DOHH2 (cell line): ENCODE measurements at regions not wholly inside any gene's neighbourhood (a gene's known extent, or its start where the extent isn't known, plus 50 kb on each side); places are given as distances from the start of the nearest gene placed in this dataset.

Experiments
- H3F3A ChIP-seq: fragments of 200-600 bp; sonication (generic), shearing (Covaris generic); 2 replicates; pipeline ENCODE4 v1.6.0; 2016; ENCODE audit warnings: antibody characterized with exemption, mild to moderate bottlenecking; ENCODE audit not compliant: control insufficient read depth, insufficient read depth
- H3K27ac ChIP-seq: fragments of 200-600 bp; sonication (generic); 2 replicates; pipeline ENCODE4 v1.5.1; 2014; ENCODE audit warnings: low read depth, mild to moderate bottlenecking, low read length, moderate library complexity
- H3K27me3 ChIP-seq: fragments of 200-600 bp; sonication (generic); 2 replicates; pipeline ENCODE4 v1.6.1; 2014; ENCODE audit warnings: mild to moderate bottlenecking, low read length, mixed read lengths; ENCODE audit not compliant: control insufficient read depth
- H3K36me3 ChIP-seq: fragments of 200-600 bp; sonication (generic); 2 replicates; pipeline ENCODE4 v1.6.1; 2014; ENCODE audit warnings: mild to moderate bottlenecking, low read length, moderate library complexity, mixed read lengths; ENCODE audit not compliant: control insufficient read depth
- H3K4me1 ChIP-seq: fragments of 200-600 bp; sonication (generic); 2 replicates; pipeline ENCODE4 v1.6.1; 2014; ENCODE audit warnings: mild to moderate bottlenecking, low read length, mixed read lengths; ENCODE audit not compliant: control insufficient read depth
- H3K4me2 ChIP-seq: fragments of 200-600 bp; sonication (generic); 2 replicates; pipeline ENCODE4 v1.6.0; 2014; ENCODE audit warnings: mild to moderate bottlenecking, low read length, moderate library complexity
- H3K4me3 ChIP-seq: fragments of 200-600 bp; sonication (generic); 2 replicates; pipeline ENCODE4 v1.5.1; 2014; ENCODE audit warnings: mild to moderate bottlenecking, low read length, mixed read lengths
- H3K79me2 ChIP-seq: fragments of 200-600 bp; sonication (generic); 2 replicates; pipeline ENCODE4 v1.6.1; 2014; ENCODE audit warnings: mild to moderate bottlenecking, low read length, mixed read lengths; ENCODE audit not compliant: control insufficient read depth
- H3K9me2 ChIP-seq: fragments of 200-600 bp; sonication (generic); replicated peaks from 2 replicates; pipeline ENCODE4 v1.6.1; 2014; ENCODE audit warnings: mild to moderate bottlenecking, low read length, mixed read lengths; ENCODE audit not compliant: control insufficient read depth
- H3K9me3 ChIP-seq: fragments of 200-600 bp; sonication (generic); 2 replicates; pipeline ENCODE4 v1.6.1; 2014; ENCODE audit warnings: antibody characterized with exemption, low read length, mixed read lengths; ENCODE audit not compliant: control insufficient read depth, insufficient read depth
- H4K20me1 ChIP-seq: fragments of 200-600 bp; sonication (generic); 2 replicates; pipeline ENCODE4 v1.6.0; 2014; ENCODE audit warnings: low read depth, mild to moderate bottlenecking, antibody characterized with exemption, low read length, moderate library complexity; ENCODE audit not compliant: control insufficient read depth, insufficient read depth
- EZH2phosphoT487 ChIP-seq: fragments of 200-600 bp; sonication (generic); IDR thresholded peaks from 2 replicates; pipeline ENCODE4 v1.6.1; 2017; ENCODE audit warnings: borderline replicate concordance, mild to moderate bottlenecking, antibody characterized with exemption, low read length, moderate library complexity, mixed read lengths
- TF ChIP-seq, protein P1 (sequence below): fragments of 200-600 bp; sonication (generic); IDR thresholded peaks from one replicate; pipeline ENCODE4 v1.5.1; 2014; ENCODE audit warnings: antibody characterized with exemption, mild to moderate bottlenecking, low read depth, low read length; ENCODE audit not compliant: poor library complexity, severe bottlenecking

DNA sequence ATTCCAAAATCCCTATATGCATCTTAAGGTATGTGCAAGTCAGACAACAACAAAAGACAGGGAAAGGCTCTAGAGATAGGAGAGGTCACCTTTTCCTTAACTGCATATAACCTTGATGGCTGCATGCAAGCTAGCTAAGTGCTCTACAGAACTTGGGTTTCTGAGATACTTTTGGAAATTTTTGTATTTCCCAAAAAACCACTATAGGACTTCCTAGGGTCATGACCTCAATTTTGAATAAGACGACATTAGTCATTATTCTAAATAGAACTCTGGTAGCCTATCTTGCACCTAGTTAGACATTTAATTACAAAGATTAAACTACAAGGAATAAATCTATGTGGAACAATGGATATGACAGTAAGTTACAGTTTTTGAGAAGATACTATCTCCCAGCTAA is 309.3 kb downstream of the BCAT1 start:
- H3K79me2 ChIP-seq = no peaks in the 10 kb centered on the region
- H3K4me1 ChIP-seq = no peaks in the 10 kb centered on the region
- no peak overlapping the region for H3K4me2 ChIP-seq
- TF ChIP-seq, protein P1, sequence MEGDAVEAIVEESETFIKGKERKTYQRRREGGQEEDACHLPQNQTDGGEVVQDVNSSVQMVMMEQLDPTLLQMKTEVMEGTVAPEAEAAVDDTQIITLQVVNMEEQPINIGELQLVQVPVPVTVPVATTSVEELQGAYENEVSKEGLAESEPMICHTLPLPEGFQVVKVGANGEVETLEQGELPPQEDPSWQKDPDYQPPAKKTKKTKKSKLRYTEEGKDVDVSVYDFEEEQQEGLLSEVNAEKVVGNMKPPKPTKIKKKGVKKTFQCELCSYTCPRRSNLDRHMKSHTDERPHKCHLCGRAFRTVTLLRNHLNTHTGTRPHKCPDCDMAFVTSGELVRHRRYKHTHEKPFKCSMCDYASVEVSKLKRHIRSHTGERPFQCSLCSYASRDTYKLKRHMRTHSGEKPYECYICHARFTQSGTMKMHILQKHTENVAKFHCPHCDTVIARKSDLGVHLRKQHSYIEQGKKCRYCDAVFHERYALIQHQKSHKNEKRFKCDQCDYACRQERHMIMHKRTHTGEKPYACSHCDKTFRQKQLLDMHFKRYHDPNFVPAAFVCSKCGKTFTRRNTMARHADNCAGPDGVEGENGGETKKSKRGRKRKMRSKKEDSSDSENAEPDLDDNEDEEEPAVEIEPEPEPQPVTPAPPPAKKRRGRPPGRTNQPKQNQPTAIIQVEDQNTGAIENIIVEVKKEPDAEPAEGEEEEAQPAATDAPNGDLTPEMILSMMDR = no peak
- no peak for TF ChIP-seq EZH2phosphoT487
- H3K27me3 ChIP-seq = peaks cover 6% of the 10 kb centered on the region
- no peaks in the 10 kb centered on the region for H4K20me1 ChIP-seq
- H3F3A ChIP-seq = no peaks in the 10 kb centered on the region
- no peaks in the 10 kb centered on the region for H3K9me2 ChIP-seq
- no peaks in the 10 kb centered on the region for H3K9me3 ChIP-seq
- no peaks in the 10 kb centered on the region for H3K36me3 ChIP-seq
- no peak overlapping the region for H3K27ac ChIP-seq
- no peak overlapping the region for H3K4me3 ChIP-seq

DNA sequence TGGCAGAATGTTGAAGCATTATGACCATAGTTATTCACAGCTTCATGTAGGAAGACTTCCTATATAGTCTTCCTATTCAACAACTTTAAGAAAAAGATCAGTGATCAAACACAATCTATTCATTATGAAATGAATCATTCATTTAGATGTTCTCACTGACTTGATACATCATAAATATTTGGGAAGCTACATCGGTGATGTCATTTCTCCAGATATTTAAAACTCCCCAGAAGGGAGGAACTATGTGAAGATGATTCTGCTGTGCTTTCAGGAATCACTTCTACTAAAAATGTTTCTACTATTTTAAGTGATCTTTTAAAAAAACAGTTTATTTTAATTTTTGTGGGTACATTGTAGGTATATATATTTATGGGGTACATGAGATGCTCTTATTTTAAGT is 316.4 kb downstream of the BCAT1 start:
- Histone ChIP-seq H3F3A (no peaks in the 10 kb centered on the region), H3K36me3 (no peaks in the 10 kb centered on the region), H4K20me1 (no peaks in the 10 kb centered on the region), H3K4me2 (no peak overlapping the region), H3K9me3 (no peaks in the 10 kb centered on the region), H3K79me2 (no peaks in the 10 kb centered on the region), H3K4me3 (no peak overlapping the region), H3K4me1 (no peaks in the 10 kb centered on the region), H3K27ac (no peak overlapping the region), H3K27me3 (peaks cover 8% of the 10 kb centered on the region), H3K9me2 (no peaks in the 10 kb centered on the region)
- TF ChIP-seq EZH2phosphoT487 = no peak

DNA sequence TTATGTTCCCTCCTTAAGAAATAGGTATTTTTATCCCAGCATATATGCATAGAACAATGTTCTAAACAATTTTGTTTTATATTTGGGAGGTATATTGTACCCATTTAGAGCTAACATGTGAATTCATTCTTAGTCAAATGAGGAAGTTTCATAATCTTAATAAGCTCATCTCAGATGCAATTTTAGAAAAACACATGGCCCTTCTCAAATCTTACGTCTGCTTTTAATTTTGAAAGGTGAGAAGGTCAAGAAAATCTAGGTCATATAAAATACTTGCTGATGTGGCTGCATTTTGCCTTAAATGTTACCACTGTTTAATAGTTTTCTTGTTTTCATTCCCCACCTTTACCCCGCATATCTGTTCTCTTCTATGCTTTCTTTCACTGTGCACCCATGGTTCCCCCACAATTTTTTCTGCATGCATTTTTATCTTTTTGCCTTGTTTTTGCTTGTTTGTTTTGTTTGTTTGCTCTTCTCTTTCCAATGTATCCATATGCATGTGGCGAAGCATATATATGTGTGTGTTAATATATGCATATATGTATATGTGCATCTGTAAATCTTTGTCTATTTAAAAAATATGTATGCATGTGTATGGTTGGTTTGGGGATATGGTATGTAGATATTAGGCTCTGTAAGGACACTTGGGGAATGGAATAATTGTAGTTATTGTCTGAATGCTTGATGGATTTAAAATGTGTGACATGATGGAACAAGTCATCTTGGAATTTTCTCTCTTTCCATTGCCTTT is 317.1 kb downstream of the BCAT1 start:
- TF ChIP-seq, protein P1 = no peak
- TF ChIP-seq EZH2phosphoT487 = no peak
- Histone ChIP-seq H3K4me2 (no peak overlapping the region), H3K9me3 (no peaks in the 10 kb centered on the region), H3K27ac (no peak overlapping the region), H3K9me2 (no peaks in the 10 kb centered on the region), H3K27me3 (peaks cover 4% of the 10 kb centered on the region; the same call in 1 of the 2 replicates), H3K4me1 (no peaks in the 10 kb centered on the region), H3K79me2 (no peaks in the 10 kb centered on the region), H3K4me3 (no peak overlapping the region), H4K20me1 (no peaks in the 10 kb centered on the region), H3F3A (no peaks in the 10 kb centered on the region), H3K36me3 (no peaks in the 10 kb centered on the region)

DNA sequence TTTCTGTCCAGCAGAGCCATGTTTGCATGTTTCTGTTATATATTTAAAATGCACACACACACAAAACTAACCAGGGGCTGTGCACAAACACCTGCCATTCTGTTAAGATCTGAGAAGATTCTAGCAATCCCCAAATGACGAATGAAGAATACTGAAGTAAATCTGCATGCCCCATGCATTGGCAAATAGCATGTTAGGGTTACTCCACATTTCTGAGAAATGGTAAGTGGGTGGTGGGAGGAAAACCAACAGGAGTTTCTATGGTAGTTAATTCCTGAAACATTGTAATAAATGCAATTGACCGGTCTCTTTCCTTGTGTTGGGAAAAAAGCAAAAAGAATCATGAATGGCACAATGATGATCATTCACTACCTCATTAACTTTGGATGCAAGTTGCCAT is 318.0 kb downstream of the BCAT1 start:
- Histone ChIP-seq H4K20me1 (no peaks in the 10 kb centered on the region), H3K4me1 (no peaks in the 10 kb centered on the region), H3K4me3 (no peak overlapping the region), H3K9me2 (no peaks in the 10 kb centered on the region), H3F3A (no peaks in the 10 kb centered on the region), H3K9me3 (no peaks in the 10 kb centered on the region), H3K27me3 (0 out of 2 replicates have a peak, but pooled peaks cover 2% of the 10 kb centered on the region), H3K36me3 (no peaks in the 10 kb centered on the region), H3K79me2 (no peaks in the 10 kb centered on the region), H3K4me2 (no peak overlapping the region), H3K27ac (no peak overlapping the region)
- TF ChIP-seq, protein P1 = no peak
- TF ChIP-seq EZH2phosphoT487 = no peak
